Stimulated activated naive CD8-positive, alpha-beta T cell treated with anti-CD3 and anti-CD28 coated beads, Interleukin-15, amount 100 ng/mL, for 72 hours (primary cell): ENCODE measurements at regions not wholly inside any gene's neighbourhood (a gene's known extent, or its start where the extent isn't known, plus 50 kb on each side); places are given as distances from the start of the nearest gene placed in this dataset.

Experiments used
- ATAC-seq: fragments of 150-1000 bp; cut with Tn5 transposase; 2 replicates; pipeline ENCODE4 v1.10.0; 2021; ENCODE audit warnings: mild to moderate bottlenecking, moderate library complexity
- DNase-seq, 2 donors: peaks; one replicate each; pipeline ENCODE4 v3.0.0; 2021 to 2022
- H3K27ac Mint-ChIP-seq, 2 donors: one replicate each; pipeline ENCODE4 v1.8.0; 2022; ENCODE audit warnings: mild to moderate bottlenecking in 2 of 2, mixed read lengths in 2 of 2, moderate library complexity in 2 of 2
- H3K27me3 Mint-ChIP-seq: one replicate; pipeline ENCODE4 v1.8.0; 2022; ENCODE audit warnings: mixed read lengths
- H3K4me1 Mint-ChIP-seq: one replicate; pipeline ENCODE4 v1.8.0; 2022; ENCODE audit warnings: mild to moderate bottlenecking, mixed read lengths
- H3K4me3 Mint-ChIP-seq, 2 donors: one replicate each; pipeline ENCODE4 v1.8.0; 2022; ENCODE audit warnings: mild to moderate bottlenecking in 2 of 2, mixed read lengths in 2 of 2, moderate library complexity in 1 of 2
- H3K9me3 Mint-ChIP-seq, 2 donors: one replicate each; pipeline ENCODE4 v1.8.0; 2022; ENCODE audit warnings: mixed read lengths in 2 of 2

DNA sequence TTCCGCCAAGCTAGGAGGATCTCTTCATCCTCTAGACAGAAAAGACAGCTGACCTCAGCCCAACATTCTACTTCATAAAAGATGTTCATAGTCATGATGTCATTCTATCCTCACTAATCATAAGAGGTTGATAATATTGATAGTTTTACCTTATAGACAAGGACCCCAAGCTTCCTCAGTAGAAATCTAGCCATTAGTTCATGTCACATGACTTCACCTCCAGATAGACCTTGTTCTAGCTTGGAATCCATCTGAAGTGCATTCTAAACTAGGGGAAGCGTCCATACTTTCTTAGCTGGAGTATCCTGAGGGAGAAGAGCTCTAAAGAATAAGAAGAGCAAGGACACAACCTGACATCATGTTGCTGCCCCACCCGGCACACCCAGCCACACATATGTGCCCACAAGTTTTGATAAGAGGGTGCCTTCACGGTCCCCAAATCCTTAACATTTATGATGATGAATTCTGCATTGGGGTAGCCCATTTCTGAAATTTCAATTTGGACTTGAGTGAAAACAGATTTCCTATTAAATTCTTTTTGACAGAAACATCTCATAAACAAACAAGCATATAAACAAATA is 292.5 kb upstream of the STXBP5 start:
- Mint-ChIP-seq H3K27ac (no peak overlapping the region), H3K4me1 (peaks cover 15% of the 10 kb centered on the region), H3K27me3 (peaks cover 19% of the 10 kb centered on the region), H3K9me3 (no peaks in the 10 kb centered on the region), H3K4me3 (no peak overlapping the region)
- DNase-seq (no peak), ATAC-seq (no peak)

- Mint-ChIP-seq H3K4me3 (no peak overlapping the region), H3K9me3 (no peaks in the 10 kb centered on the region), H3K27ac (no peak overlapping the region), H3K27me3 (peaks cover 19% of the 10 kb centered on the region), H3K4me1 (peaks cover 15% of the 10 kb centered on the region)
- DNase-seq (no peak), ATAC-seq (no peak)
These were observed 291.2 kb upstream of the STXBP5 start for GRCh38 chr6:146912730-146913685.

DNA sequence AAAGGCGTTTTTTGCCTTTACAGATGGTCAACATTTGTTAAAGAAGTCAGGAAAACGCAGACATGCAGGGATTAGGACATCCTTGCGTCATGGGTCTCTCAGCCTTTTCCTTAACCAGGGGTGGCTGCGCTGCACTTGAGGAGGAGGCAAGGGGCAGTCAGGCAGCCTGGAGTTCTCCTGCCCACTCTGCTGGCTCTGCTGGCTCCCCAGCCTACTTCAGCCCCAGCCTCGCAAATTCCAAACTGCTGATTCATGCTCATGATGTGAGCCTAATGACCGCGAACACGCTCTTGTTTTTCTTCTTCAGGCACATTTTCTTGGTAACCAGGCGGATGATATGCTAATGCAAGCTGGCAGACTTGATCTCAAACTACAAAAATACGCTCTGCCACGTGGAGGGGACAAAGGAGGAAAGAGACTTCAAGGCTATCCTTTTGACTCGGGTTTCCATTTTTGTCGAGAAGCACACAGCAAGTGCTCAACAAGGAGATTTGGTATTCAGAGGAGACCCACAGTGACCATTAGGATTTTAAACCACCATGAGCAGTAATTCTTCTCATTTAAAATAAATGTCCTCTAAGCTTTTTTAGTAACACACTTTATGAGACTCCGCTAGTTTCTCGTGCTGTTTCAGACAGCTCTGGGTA is 290.3 kb upstream of the STXBP5 start:
- DNase-seq: no peak
- ATAC-seq: peak; percentile 46
- Mint-ChIP-seq H3K27ac (peak overlapping the region in 1 of 2 donors; percentile 4), H3K27me3 (peaks cover 19% of the 10 kb centered on the region), H3K4me1 (peaks cover 15% of the 10 kb centered on the region), H3K4me3 (peak overlapping the region in 1 of 2 donors; percentile 2), H3K9me3 (no peaks in the 10 kb centered on the region)

DNA sequence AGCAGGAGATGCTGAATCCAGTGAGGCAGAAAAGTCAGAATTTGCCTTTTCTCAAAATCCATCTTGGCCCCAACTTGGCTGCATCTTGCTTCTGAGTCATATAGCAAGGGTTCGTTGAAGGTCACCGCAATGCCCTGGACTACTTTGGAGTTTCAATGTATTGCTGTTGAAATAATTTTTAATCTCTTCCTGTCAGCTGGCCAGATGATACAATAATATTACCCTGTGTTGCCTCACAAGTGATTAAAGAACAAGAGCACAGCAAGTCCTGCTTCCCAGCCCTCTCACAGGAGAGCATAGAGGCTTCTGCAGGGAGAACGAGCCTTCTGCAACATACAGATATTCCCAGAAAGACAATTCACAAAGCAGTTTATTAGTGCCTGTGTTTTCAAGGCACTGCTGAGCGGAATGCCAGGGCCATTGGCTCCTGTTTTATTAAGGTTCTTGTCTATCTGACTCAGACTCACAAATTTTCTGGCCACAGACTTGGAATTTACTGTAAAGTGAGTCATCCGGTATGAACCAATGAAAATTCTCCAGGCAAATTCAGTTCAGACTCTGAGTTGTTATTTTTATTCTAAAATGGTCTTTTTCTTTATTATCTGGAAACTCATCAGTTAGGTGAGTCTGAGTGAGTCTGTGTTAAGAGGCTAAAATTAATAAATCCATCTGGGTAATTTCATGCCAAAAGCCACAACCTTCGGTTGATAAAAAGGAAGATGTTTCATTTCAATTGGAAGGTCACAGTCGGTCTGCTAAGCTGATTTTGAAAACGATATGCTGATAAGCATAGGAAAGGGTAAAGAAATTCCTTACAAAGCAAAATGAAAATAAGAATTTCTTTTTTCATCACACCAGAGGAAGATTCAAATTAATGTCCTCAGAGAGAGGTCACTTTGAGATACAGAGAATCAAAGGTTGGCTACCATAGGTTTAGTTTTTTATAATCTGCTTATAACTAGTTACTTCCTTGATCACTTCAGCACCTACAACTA is 289.4 kb upstream of the STXBP5 start:
- no peak for ATAC-seq
- Mint-ChIP-seq H3K27ac (no peak overlapping the region), H3K4me3 (no peak overlapping the region), H3K9me3 (no peaks in the 10 kb centered on the region), H3K27me3 (peaks cover 19% of the 10 kb centered on the region), H3K4me1 (peaks cover 15% of the 10 kb centered on the region)
- DNase-seq: no peak

GRCh38 chr6:146915671-146916127 is 288.5 kb upstream of the STXBP5 start:
- ATAC-seq (no peak), DNase-seq (no peak)
- H3K4me3 Mint-ChIP-seq: no peak overlapping the region
- H3K27me3 Mint-ChIP-seq: peaks cover 19% of the 10 kb centered on the region
- no peak overlapping the region for H3K27ac Mint-ChIP-seq
- H3K9me3 Mint-ChIP-seq: no peaks in the 10 kb centered on the region
- H3K4me1 Mint-ChIP-seq: peaks cover 15% of the 10 kb centered on the region

DNA sequence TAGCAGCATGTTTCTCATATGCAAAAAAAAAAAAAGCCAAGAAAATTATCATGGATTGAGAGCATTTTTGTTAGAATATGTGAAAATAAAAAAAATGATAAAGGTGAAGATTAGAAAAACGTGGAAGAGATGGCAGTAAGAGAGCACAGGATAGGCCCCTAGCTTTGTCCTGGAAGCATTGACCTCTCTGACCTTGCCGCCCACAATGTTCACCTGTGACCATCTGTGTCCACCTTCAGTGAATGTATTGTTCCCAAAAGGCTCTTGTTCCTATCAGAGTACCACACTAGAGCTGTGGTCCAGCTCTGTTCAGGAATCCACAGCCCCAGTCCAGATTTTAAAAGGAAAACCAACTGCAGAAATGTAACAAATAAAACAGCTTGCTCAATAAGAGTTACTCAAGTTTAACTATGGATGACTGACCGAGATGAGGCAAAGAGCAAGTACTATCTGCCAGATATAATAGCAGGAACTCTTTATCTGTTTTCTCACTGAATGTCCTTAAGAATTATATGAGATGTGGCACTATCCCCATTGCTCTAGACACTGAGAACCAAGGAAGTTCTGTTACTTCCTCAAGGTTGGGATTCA is 287.7 kb upstream of the STXBP5 start:
- H3K27ac Mint-ChIP-seq: no peak overlapping the region
- DNase-seq: no peak
- peaks cover 19% of the 10 kb centered on the region for H3K27me3 Mint-ChIP-seq
- H3K4me1 Mint-ChIP-seq: peaks cover 15% of the 10 kb centered on the region
- no peak for ATAC-seq
- H3K4me3 Mint-ChIP-seq: no peak overlapping the region
- no peaks in the 10 kb centered on the region for H3K9me3 Mint-ChIP-seq

DNA sequence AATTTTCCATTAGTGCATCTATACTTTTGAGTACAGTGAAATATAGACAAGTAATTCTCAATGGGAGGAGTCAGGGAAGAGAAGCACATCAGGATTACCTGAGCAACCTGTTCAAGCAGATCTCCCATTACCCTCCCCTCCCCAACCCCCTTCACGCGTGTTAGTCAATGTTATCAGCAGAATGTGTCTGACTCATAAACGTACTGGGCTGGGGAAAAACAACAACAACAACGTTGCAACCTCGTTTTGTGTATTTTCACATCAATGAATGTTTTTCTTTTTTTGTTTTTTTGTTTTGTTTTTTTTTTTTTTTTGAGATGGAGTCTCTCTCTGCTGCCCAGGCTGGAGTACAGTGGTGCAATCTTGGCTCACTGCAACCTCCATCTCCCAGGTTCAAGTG is 287.0 kb upstream of the STXBP5 start:
- DNase-seq: no peak
- no peak overlapping the region for H3K27ac Mint-ChIP-seq
- H3K4me1 Mint-ChIP-seq: peaks cover 15% of the 10 kb centered on the region
- H3K4me3 Mint-ChIP-seq: no peak overlapping the region
- H3K27me3 Mint-ChIP-seq: peaks cover 19% of the 10 kb centered on the region
- no peak for ATAC-seq
- no peaks in the 10 kb centered on the region for H3K9me3 Mint-ChIP-seq

GRCh38 chr6:146917979-146918378 is 286.2 kb upstream of the STXBP5 start:
- Mint-ChIP-seq H3K27ac (no peak overlapping the region), H3K9me3 (no peaks in the 10 kb centered on the region), H3K4me1 (peaks cover 15% of the 10 kb centered on the region), H3K27me3 (peaks cover 16% of the 10 kb centered on the region), H3K4me3 (no peak overlapping the region)
- no peak for ATAC-seq
- no peak for DNase-seq

DNA sequence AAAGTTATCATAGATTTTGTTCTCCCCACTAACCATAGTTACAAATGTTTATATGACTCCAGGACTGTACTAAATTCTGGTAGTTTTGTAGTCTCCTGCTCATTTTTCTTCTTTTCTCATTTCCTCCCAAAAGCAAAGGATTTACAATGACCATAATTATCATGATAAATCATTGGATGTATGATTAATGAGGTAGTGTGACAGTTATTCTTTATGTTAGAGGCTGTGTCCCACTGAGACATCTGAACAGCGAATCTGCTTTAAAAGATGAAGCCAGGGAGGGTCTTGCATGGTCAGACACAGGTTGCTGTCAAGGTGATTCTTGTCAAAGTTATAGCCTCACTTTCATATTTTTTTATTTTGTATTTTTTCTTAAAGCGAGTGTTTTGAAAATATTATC is 285.2 kb upstream of the STXBP5 start:
- Mint-ChIP-seq H3K4me1 (peaks cover 12% of the 10 kb centered on the region), H3K27ac (no peak overlapping the region), H3K9me3 (no peaks in the 10 kb centered on the region), H3K27me3 (peaks cover 6% of the 10 kb centered on the region), H3K4me3 (no peak overlapping the region)
- DNase-seq (no peak), ATAC-seq (no peak)

- Mint-ChIP-seq H3K9me3 (no peaks in the 10 kb centered on the region), H3K4me3 (no peak overlapping the region), H3K27me3 (no peaks in the 10 kb centered on the region), H3K4me1 (no peaks in the 10 kb centered on the region), H3K27ac (no peak overlapping the region)
- no peak for ATAC-seq
- DNase-seq: no peak
These were observed 280.9 kb upstream of the STXBP5 start for GRCh38 chr6:146923205-146923833.

- no peak for DNase-seq
- ATAC-seq: no peak
- Mint-ChIP-seq H3K27ac (no peak overlapping the region), H3K4me1 (no peaks in the 10 kb centered on the region), H3K4me3 (no peak overlapping the region), H3K27me3 (no peaks in the 10 kb centered on the region), H3K9me3 (no peaks in the 10 kb centered on the region)
These were observed 278.4 kb upstream of the STXBP5 start for GRCh38 chr6:146925846-146926245.

DNA sequence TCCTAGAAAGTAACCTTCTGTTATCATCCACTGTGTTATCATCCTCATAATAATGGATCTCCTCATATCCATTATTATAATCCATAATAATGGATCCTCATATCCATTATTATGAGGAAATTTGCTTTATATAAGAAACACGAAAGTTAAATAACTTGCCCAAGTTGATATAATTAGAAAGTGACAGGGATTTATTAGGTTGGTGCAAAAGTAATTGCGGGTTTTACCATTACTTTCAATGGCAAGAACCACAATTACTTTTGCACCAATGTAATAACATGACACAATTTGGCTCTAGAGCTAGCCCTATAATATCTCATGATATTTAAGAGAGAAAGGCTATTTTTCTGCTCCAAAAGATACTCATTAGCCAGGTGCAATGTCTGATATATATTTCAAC is 275.7 kb upstream of the STXBP5 start:
- DNase-seq (no peak), ATAC-seq (no peak)
- Mint-ChIP-seq H3K27ac (no peak overlapping the region), H3K27me3 (no peaks in the 10 kb centered on the region), H3K4me1 (no peaks in the 10 kb centered on the region), H3K9me3 (peaks cover 0 to 5% of the 10 kb centered on the region in 2 donors), H3K4me3 (no peak overlapping the region)

- ATAC-seq (no peak), DNase-seq (no peak)
- H3K4me3 Mint-ChIP-seq: no peak overlapping the region
- no peaks in the 10 kb centered on the region for H3K27me3 Mint-ChIP-seq
- H3K9me3 Mint-ChIP-seq: peaks cover 0 to 5% of the 10 kb centered on the region in 2 donors
- H3K4me1 Mint-ChIP-seq: no peaks in the 10 kb centered on the region
- H3K27ac Mint-ChIP-seq: no peak overlapping the region
These were observed 273.0 kb upstream of the STXBP5 start for GRCh38 chr6:146931214-146931613.

DNA sequence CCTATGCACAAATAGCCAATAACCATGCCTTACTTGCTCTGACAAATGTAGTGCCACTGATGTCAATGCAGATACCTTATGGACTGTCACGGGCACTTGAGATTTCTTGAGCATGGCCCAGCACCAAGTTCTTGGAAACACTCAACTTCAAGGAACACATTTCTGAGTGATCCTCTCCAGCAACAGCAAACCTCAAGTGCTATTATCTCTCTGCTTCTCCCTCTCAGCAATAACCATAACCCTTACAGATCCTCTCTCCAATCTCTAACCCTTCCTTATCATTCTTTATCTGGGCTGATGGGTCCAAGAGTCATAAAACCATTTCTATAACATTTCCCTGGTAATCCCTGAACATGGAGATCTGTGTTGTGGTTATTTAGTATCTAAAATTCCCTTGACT is 266.9 kb upstream of the STXBP5 start:
- H3K9me3 Mint-ChIP-seq: peaks cover 20 to 28% of the 10 kb centered on the region in 2 donors
- H3K4me1 Mint-ChIP-seq: no peaks in the 10 kb centered on the region
- H3K4me3 Mint-ChIP-seq: no peak overlapping the region
- H3K27ac Mint-ChIP-seq: no peak overlapping the region
- no peak for DNase-seq
- ATAC-seq: no peak
- peaks cover 5% of the 10 kb centered on the region for H3K27me3 Mint-ChIP-seq
